ENCODE measurements at regions not wholly inside any gene's neighbourhood (a gene's known extent, or its start where the extent isn't known, plus 50 kb on each side); places are given as distances from the start of the nearest gene placed in this dataset.

DNA sequence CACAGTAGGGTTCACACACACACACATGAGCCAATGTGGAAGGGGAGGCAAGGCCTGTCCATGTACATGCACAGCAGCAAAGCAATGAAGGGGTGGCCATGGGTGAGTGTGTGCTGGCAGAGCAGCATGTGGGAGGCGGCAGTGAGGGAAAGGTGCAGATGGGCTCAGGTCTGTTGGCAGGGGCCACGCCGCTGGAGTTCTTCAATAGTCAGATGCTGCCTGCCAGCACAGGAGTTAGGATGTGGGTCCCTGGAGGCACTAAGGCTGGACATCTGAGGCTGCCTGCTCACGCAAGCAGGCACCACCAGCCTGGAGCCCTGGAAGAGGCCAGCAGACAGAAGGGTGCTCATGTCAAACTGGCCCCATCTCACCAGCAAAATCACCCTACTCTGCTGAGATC, 1304.9 kb downstream of the DSC3 start:
- no peak for TF ChIP-seq CTCF (conservative IDR thresholded peaks at IDR 0.05)
- no peak for TF ChIP-seq ZFX (IDR thresholded peaks at IDR 0.05)
